Suppressor macrophage treated with lipopolysaccharide for 4 hours (primary cell): ENCODE measurements at regions not wholly inside any gene's neighbourhood (a gene's known extent, or its start where the extent isn't known, plus 50 kb on each side); places are given as distances from the start of the nearest gene placed in this dataset.

Experiments used
- DNase-seq: peaks from one replicate; pipeline ENCODE4 v3.0.0-alpha.2; 2020

DNA sequence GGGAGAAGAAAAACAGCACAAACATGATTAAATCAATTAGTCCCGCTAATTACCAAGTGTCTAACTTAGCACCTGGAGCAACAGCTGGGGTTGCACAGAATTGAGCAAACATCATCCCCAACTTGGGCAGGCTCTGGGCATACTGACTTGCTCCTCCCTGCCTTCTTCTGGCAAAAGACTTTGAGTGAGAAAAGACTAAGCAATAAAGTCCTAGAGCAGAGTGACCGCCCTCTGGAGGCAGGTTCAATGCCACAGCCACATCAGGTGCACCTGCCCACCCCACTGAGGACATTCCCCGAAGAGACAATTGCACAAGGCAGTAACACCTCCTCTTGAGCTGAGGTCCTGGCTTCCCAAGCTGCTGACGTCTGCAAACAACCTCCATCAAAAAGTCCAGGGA, 358.3 kb downstream of the SOX9 start:
- DNase-seq, result no peak

DNA sequence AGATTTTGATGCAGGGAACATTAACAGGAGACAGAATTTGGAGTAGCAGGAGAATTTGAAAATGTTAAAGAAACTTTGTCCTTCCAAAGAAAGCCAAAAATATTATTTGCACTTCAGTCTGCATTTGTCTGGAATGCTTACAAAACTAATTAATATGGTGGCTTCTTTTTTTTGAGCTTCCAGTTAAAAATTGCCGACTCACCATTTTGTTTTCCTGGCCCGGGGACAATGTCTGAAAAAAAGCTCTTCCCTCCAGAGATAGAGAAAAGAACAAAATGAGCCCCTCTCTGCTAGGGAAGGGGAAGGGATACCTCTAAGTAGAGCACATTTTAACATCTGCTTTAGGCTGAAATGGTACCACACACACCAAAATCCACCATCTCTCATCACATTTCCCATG, 360.8 kb downstream of the SOX9 start:
- no peak for DNase-seq

DNA sequence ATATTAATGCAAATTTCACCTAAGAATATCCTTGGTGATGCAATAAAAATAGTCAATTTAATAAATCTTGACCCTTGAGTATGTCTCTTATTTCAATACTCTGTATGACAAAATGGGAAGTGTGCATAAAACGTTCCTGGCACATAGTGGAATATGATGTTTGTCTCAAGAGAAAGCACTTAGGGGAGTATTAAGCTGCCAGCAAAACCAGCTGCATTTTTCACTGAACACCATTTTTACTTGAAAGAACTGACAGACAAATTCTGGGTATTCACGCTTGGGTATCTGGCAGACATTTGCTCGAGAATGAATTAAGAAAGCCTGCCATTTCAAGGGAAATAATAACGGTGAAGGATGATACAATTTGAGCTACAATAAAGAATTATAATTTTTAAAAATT, 364.8 kb downstream of the SOX9 start:
- DNase-seq, result no peak

DNA sequence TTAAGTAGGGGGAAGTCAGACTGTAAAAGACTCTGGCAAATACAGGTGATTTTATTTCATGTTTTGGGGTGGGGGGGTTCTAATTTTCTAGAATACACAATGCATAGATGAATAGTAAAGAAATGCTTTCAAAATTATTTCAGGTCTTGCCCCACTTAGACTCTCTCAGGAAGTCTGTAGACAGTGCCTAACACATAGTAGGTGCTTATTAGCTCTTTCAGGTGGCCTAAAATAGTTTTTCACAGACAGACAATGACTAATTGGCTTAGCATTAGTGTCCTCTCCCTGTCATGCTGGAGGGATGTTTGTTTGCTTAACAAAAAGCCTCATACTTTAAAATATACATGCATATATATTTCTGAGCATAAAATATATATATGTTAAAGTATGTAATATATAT, 366.0 kb downstream of the SOX9 start:
- DNase-seq, result no peak

DNA sequence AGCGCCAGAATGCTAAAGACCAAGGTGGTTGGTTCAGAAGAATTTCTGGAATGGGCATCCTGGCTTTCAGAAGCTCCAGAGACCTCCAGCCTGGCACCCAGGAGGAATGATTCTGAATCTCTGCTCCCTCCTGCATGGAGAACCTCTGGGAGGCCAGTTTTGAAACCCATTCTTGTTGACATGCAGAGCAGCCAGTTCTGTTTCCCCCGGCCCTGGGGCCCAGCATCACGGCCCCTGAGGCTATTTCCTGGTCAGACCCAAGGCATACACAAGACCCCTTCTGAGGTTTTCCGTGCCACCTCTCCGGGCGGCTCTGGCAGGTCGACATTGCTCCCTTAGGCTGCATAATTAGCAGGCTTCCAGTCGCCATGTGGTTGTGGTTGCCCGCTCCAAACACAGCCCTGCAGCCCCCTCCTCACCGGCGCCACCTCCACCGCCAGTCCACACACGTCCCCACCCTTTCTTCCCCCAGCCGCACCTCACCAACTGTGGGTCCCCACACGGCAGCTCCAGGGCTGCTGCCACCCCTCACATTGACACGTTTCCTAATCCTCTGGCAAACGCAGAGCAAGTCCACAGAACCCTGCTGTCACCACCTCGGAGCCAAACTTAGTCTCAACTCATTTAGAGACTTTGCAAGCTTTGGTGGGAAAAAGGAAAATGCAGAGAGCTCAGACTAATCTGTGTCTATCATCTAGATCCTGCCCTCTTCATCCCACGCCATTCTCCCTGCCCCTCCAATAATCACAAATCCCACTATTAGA, 367.1 kb downstream of the SOX9 start:
- DNase-seq, result no peak

DNA sequence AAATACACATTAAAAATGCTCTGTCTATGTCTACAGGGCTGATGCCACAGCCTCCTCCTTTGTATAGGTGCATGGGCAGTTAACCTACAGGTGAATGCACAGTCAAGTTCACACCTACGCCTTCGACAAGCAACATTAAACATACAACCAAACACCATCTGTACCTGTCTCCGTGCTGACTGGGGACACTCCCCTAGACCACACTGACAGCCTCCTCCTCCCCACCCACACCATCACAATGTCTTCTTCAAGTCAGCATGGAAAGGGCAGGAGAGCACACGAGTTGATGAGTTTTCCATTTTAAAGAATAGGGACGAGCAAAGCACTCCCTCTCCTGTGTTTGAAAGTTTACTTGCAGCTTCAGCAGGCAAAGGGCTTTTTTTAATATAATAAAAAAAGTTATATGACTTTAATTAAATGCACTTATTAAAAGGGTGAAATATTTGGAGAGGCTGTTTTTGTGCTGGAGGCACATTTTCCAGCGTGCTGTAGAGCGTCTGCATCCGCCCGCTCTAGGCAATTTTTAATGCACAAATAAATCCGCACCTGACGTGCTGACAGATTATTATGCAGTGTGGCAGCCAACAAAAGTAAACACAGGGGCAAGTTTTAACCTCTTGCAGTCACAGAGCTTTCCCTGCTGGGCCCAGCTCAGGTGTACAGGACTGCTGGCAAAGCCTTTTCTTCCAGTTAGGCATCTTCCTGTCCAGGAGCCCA, 367.9 kb downstream of the SOX9 start:
- DNase-seq, result no peak

DNA sequence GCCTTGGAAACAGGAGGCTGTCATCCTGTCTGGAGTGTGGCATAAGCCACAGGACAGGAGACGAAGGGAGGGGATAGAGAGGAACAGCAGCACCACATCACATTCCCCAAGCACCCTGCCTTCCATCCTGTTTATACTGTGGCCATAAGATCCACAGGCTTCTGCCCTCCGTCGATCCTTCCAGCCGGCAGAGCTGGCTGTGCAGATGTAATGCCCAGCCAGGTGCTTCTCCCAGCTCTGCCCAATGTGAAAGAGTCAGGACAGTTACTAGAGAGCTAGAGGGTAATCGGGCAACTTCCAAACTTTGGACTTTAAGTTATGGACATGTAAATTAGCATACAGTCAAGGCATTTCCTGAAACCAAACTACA, 368.4 kb downstream of the SOX9 start:
- no peak for DNase-seq

DNA sequence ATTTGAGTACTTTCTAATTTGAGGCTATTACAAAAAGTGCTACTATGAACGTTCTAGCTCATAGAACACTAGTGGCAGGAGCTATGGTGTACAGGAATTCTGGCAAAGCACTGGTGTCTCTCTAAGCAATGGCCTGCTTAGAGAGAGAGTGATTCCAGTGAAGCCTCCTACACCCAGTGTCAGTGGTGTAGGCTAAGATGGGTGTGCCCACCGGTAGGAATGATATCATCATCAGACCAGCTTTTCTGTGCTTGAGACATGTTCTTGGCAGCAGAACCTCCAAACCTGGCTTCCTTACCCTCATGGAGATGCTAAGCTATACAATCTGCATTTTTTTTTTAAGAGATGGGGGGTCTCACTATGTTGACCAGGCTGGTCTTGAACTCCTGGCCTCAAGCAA, 370.3 kb downstream of the SOX9 start:
- DNase-seq, result no peak

DNA sequence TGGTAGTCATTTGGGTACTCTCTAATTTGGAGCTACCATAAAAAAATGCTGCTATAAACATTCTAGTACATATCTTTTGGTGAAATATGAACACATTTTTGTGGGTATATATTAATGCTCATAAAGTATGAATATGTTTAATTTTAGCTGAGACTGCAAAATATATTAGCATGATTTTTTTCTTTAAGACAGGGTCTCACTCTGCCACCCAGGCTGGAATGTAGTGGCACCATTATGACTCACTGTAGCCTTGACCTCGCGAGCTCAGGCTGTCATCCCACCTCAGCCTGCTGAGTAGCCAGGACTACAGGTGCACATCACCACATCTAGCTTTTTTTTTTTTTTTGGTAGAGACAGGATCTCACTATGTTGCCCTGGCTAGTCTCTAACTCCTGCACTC, 371.7 kb downstream of the SOX9 start:
- no peak for DNase-seq

DNA sequence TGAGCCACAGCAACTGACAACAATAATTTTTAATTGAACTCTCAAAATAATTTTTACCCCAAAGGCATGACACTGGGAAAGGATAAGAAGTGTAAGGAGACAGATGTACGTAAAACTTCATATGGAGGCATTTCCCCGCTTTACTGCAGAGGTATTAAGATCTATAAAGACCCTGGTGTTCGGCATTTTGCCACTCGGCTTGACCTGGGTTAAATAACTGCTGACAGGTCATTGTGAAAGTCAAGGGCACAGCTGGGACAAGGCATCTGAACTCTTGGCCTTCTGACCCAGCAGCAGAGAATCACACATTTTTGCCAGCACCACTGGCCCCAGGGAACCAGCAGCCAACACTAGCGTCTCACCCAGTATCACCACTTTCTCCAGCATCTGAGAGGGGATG, 372.1 kb downstream of the SOX9 start:
- DNase-seq, result no peak

DNA sequence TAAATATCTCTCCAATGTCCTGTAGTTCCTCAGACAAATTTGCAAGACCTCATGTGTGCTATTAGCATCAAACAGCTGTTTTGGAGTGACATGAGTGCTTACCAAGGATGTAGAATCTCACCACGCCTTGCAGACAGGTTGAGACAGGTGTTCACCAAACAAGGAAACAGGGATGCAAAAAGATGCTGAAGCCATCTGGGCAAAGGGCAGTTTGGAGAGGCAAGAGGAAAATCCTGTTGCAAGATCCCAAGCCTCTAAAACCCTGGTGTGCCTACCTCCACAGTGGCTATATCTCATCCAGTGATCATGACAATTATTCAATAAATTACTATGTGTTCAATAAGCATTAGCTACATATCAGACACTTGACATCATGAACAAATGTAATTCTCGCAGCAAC, 373.7 kb downstream of the SOX9 start:
- DNase-seq, result no peak

DNA sequence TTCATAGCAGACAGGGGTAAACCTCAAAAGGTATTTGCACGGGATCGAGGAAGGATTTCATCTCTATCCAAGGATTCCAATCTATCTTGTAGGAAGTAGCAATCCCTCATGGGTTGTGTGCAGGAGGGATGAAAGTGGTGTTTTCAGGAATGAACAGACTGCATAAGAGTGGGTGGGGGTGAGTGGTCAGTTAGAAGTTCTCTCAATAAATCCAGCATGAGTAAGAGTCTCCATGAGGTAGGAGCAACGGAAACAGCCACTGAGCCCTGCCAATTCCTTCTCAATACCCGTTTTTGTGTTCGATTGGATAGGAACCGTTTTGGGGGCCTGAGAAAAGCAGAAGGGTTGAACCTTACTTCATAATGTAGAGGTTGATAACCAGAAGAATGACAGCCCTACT, 375.6 kb downstream of the SOX9 start:
- DNase-seq, result no peak

DNA sequence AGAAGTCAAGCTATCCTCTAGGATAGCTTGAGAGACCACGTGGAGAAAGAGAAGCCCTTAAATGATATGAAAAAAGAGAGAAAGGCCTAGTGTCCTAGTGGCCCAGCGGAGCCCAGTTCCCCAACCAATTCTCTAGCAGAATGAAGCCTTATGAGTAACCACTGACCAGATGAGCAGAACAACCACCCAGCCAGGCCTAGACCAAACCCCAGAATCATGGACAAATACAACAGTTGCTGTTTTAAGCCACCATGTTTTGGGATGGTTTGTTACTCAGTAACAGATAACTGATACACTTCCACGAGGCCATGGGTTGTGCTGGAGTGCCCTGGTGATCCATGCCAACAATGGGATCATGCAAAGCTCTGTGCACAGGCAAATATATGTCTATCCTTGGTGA, 377.1 kb downstream of the SOX9 start:
- no peak for DNase-seq

DNA sequence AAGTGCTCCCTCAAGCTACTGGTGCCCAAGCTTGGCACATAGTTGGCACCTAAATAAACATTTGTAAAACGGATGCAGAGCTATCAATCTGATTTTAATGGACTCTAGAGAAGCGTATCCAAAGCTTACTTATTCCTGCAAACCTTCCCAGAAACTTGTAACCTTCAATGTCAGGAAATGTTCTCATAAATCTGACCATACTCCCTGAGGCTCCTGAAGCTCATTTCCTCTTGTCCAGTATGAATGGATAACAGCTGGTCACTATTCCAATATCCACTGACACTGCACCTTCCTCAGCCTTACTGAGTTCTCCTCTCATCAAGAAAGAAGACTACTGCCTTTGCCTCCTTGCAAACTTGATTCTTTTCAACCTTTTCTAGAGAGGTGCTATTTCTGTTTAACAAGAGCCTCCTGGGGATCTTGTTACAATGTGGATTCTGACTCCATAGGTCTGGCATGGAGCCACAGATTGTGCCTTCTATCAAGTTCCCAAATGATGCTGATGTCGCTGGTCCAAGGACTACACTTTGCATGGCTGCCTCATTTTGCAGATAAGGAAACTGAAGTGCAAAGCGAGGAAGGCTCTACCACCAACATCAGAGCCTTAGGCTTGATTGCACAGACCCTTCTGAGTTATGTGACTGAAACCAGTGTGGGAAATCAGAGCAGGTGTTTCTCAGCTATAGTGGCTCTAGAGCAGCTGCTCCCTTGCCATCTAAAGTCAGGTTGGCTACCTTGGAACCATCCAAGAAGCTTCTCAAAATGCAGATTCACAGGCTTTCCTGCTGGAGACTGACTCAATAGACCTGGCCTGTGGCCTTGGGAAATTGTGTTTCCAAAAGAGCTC, 377.8 kb downstream of the SOX9 start:
- DNase-seq, result no peak

DNA sequence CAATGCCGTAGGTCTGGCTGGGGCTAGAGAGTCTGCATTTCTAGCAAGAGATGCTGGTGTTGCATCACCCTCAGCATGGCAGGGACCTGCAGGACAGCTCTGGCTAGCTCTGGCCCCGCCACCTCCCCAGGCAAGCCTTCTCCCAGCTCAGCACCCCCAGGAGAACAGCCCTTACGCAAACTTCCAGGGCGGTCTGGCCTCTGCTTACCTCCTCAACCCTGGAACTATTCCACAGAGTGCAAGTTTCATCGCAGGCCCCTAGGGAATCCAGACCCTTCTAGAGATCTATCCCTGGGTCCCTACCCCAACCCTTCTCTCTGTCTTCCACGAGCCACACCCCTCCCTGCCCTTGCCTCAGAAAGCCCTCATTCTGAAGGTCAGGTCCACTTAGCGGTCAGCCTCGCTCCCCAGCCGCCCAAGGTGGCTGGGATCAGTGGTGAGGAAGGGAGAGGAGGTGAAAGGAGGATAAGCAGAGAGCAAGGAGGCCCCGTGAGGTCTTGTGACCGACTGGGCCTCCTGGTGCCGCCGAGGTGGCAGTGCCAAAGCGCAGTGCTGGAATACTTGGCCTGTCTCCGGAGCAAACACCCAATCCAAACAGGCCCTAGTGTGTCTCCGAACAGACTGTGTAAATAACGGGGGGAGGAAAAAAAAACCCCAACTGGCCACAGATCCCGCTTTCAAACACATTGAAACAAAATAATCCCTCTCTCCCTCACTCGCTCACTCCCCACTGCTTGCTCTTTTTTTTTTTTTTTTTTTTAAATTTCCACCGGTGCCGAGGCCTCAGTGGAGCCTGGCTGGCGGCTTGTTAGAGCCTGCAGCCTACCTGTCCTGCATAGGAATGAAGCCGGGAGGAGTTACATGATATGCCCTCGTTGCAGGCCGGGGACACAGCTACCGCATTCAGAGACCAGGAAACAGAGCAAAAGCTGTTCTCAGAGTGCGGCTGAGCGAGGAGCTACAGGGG, 380.9 kb downstream of the SOX9 start:
- no peak for DNase-seq

DNA sequence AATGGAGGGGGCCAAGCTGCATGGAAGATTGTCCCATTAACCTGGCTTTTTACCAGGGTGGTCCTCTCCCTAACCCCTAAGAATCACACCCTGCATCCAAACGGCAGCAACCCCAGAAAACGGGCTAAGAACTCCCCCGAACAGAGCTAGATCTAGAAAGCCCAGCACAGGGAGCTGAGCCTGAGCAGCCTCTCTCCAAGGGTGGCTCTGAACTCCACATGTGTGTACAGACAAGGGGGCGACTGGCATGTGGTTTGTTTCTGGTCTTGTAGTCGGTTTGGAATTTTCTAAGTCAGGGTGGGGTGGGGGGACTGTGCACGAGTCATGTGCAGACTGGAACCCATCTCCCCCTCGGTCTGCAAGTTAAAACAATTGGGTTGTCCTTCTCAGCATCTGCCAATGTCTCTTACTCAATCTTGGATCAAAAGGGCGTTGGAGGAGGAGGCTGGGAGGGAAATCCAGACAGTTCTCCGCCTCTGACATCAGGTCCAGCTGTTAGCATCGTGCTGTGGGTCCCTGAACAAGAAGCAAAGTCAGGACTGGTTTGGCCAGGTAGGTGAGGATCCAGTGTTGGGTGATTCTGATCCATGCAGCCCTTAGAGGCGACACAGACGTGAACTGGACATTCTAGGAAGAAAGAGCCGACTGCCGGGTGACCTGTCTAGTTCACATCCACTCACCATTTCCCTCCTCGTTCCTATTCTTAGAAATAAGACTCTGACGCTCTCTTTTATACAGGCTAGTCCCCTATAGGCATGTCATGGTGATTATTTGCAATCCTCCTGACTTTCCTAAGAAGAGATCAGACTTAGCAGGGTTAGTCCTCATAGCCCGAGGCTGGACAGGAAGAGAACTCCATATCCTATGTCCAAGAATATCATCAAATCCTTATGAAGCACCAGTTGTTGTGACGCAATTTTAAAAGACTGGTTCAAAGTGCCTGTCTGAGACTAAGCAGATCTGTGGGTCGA, 381.8 kb downstream of the SOX9 start:
- no peak for DNase-seq

DNA sequence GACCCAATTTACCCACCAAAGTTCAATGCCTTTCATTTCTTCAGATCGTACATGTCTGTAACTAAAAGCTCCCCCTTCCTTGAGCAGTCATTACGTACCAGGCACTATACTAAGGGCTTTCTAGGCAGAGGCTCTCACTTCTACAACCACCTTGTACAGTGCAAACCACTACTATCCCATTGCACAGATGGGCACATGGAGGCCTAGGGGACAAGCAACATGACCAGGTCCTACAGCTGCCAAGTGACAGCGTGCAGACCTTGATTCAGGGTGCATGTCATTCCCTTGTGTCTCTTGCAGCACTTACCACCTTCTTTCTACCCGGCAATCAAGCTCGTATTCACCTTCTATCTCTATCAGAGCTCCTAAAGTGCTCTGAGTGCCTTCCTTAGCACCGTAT, 382.7 kb downstream of the SOX9 start:
- DNase-seq, result no peak

DNA sequence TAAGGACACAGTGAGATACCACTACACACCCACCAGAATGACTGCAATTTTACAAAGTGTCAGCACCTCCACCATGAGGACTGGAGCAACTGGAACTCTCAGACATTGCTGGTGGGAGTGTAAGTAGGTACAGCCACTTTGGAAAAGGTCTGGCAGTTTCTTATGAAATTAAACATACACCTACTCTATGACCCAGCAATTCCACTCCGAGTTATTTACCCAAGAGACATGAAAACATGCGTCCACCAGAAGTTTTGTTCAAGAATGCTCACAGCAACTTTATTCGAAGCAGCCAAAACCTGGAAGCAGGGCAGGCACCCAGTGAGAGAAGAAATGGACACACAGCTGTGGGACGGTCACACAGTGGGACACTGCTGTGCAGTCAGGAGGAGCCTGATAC, 384.0 kb downstream of the SOX9 start:
- no peak for DNase-seq

DNA sequence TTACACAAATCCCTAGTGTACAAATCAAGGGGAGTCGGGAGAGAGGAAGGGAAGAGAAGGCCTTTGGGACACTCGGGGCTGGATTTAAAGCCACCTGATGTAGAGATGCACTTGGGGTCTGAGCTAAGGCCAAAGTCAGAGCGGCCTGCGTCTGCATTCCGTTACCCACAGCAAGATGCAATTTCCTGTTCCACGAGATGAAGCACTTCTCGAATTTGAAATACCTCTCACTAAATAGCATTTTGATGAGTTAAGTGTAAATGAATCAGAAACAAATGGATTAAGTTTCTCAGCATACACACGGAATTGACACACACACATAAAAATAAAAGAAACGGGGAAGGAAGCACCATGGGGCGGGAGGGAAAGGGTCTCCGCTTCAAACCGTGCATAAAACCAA, 386.0 kb downstream of the SOX9 start:
- no peak for DNase-seq

DNA sequence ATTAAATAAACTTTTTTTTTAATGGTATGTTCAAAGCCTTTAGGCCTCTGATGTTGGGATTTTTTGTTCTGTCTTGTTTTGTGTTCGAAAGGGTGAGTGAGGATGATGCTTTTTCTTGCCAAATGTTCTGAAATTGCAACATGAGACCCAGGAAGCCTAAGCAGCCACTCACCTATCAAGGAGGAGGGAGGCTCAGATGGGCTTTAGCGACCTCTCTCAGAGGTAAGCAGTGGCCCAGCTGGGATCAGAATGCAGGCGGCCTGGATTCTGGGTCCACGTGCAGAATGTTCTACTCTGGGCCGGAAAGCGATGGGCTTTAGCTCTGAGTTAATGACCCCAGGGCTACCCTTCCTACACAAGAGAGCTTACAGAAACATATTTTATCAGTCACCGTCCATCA, 386.6 kb downstream of the SOX9 start:
- no peak for DNase-seq

DNA sequence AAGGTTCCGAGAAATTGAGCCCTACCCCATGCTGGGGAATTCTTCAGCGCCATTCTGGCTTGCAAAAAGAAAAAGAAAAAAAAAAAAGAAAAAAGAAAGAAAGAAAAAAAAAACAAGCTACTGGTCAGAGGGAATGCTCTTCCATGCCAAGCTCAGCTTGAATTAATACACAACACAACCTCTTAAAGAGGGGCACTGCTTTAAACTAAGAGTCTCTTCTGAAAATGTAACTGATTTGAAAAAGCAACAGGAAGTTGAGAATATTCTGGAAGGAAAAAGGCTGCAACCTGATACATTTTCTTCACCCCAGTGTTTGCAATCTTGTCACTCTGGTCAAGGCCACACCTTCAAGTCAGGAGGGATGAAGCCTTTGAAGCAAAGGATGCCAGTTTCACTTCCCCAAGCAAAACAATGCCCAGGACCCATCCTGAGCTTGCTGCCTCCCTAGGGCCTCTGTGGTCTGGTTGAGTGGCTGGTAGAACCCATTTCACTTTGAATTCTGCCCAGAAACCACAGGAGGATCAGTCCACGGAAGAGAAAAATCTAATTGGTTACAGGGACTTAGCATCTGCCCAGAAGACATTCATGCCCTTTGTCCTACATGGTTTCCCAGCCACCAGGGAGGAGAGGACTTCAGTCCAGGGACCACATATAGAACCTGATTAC, 389.7 kb downstream of the SOX9 start:
- DNase-seq, result no peak
